ENCODE measurements at regions not wholly inside any gene's neighbourhood (a gene's known extent, or its start where the extent isn't known, plus 50 kb on each side); places are given as distances from the start of the nearest gene placed in this dataset.
"Not testable (repeated sequence)": the region's sequence is repeated elsewhere in the genome, so short reads cannot be mapped to it uniquely, and the experiment has no call there.

DNA sequence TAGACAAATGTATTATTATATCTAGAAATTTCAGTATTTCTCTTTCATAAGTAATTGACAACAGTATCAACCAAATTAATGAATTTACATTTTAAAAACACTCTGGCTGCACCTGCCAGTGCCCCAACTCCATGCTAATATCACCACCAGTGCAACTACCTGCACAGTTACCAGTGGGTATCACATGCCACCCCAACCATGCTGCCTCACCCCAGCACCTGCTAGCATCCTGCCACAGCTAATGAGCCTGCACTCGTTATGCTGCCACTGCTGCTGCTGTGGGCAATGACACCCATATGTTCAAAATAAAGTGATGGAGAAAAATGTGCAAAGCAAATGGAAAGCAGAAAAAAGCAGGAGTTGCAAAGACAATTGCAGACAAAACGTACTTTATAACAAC lies 855.9 kb upstream of the MANEA start:
- H3K36me3 Mint-ChIP-seq (ENCODE audit: low read depth, unreplicated experiment): no peaks in the 10 kb centered on the region

DNA sequence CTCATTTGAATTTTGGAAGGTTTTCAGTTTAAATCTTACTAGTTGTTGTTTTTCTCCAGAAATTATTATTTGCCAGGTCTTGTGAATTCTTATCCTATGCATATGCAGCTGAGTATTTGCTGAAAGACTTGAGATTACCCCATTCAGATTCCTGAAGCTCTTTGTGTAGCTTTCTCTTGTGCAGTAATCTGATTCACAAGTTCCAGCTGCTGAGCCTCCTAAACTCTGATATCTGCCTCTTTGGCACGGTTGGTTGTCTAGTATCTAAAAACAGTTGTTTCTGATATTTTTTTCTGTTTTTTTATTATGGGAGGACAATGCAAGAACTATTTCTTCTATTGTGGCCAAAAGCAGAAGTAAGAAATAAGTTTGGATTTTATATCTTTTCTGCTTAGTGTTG lies 863.9 kb upstream of the MANEA start:
- Histone ChIP-seq H3K9me3 (ENCODE audit: insufficient read depth, low read depth, low read length) (no peaks in the 10 kb centered on the region), H3K36me3 (ENCODE audit: insufficient read depth, low read length) (no peaks in the 10 kb centered on the region), H3K79me2 (ENCODE audit: insufficient read depth, low read length) (no peaks in the 10 kb centered on the region), H3K4me2 (ENCODE audit: low read length) (no peak overlapping the region), H3K9ac (ENCODE audit: low read length) (no peak overlapping the region), H2AFZ (ENCODE audit: low read depth, low read length) (no peak overlapping the region), H4K20me1 (ENCODE audit: insufficient read depth, low read length) (no peaks in the 10 kb centered on the region), H3K27ac (ENCODE audit: low read depth, low read length) (no peak overlapping the region), H3K27me3 (ENCODE audit: insufficient read depth, low read length) (no peaks in the 10 kb centered on the region), H3K4me1 (ENCODE audit: insufficient read depth, low read length) (no peaks in the 10 kb centered on the region), H3K4me3 (ENCODE audit: insufficient read depth, low read depth, low read length) (no peak overlapping the region)
- DNase-seq (ENCODE audit: low read depth) (no peak), FAIRE-seq (no peak)
- TF ChIP-seq EZH2 (IDR thresholded peaks at IDR 0.05; ENCODE audit: insufficient read depth, low read length): no peak
- TF ChIP-seq, protein P1, sequence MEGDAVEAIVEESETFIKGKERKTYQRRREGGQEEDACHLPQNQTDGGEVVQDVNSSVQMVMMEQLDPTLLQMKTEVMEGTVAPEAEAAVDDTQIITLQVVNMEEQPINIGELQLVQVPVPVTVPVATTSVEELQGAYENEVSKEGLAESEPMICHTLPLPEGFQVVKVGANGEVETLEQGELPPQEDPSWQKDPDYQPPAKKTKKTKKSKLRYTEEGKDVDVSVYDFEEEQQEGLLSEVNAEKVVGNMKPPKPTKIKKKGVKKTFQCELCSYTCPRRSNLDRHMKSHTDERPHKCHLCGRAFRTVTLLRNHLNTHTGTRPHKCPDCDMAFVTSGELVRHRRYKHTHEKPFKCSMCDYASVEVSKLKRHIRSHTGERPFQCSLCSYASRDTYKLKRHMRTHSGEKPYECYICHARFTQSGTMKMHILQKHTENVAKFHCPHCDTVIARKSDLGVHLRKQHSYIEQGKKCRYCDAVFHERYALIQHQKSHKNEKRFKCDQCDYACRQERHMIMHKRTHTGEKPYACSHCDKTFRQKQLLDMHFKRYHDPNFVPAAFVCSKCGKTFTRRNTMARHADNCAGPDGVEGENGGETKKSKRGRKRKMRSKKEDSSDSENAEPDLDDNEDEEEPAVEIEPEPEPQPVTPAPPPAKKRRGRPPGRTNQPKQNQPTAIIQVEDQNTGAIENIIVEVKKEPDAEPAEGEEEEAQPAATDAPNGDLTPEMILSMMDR (IDR thresholded peaks at IDR 0.05; ENCODE audit: insufficient read depth, low read depth, low read length): no peak
- Mint-ChIP-seq H3K4me3 (ENCODE audit: unreplicated experiment) (no peak overlapping the region), H3K36me3 (ENCODE audit: low read depth, unreplicated experiment) (no peaks in the 10 kb centered on the region), H3K27ac (ENCODE audit: unreplicated experiment) (no peak overlapping the region), H3K27me3 (ENCODE audit: low read depth, unreplicated experiment) (no peaks in the 10 kb centered on the region), H3K4me1 (ENCODE audit: low read depth, unreplicated experiment) (no peaks in the 10 kb centered on the region), H3K9me3 (ENCODE audit: unreplicated experiment) (no peaks in the 10 kb centered on the region)

More for the DNA sequence above, 855.9 kb upstream of the MANEA start:
- Histone ChIP-seq H3K4me1 (ENCODE audit: insufficient read depth, low read length) (no peaks in the 10 kb centered on the region), H2AFZ (ENCODE audit: low read depth, low read length) (no peak overlapping the region), H3K27me3 (ENCODE audit: insufficient read depth, low read length) (no peaks in the 10 kb centered on the region), H3K9ac (ENCODE audit: low read length) (no peak overlapping the region), H4K20me1 (ENCODE audit: insufficient read depth, low read length) (no peaks in the 10 kb centered on the region), H3K79me2 (ENCODE audit: insufficient read depth, low read length) (no peaks in the 10 kb centered on the region), H3K9me3 (ENCODE audit: insufficient read depth, low read depth, low read length) (no peaks in the 10 kb centered on the region), H3K36me3 (ENCODE audit: insufficient read depth, low read length) (no peaks in the 10 kb centered on the region), H3K4me2 (ENCODE audit: low read length) (no peak overlapping the region), H3K4me3 (ENCODE audit: insufficient read depth, low read depth, low read length) (no peak overlapping the region), H3K27ac (ENCODE audit: low read depth, low read length) (no peak overlapping the region)
- no peak for TF ChIP-seq EZH2 (IDR thresholded peaks at IDR 0.05; ENCODE audit: insufficient read depth, low read length)
- TF ChIP-seq, protein P1 (IDR thresholded peaks at IDR 0.05; ENCODE audit: insufficient read depth, low read depth, low read length): no peak
- no peaks in the 10 kb centered on the region for H3K4me1 Mint-ChIP-seq (ENCODE audit: low read depth, unreplicated experiment)
- H3K27me3 Mint-ChIP-seq (ENCODE audit: low read depth, unreplicated experiment): no peaks in the 10 kb centered on the region
- no peak overlapping the region for H3K27ac Mint-ChIP-seq (ENCODE audit: unreplicated experiment)
- no peak for FAIRE-seq
- H3K4me3 Mint-ChIP-seq (ENCODE audit: unreplicated experiment): no peak overlapping the region
- peaks cover 1% of the 10 kb centered on the region for H3K9me3 Mint-ChIP-seq (ENCODE audit: unreplicated experiment)
- DNase-seq (ENCODE audit: low read depth): no peak

DNA sequence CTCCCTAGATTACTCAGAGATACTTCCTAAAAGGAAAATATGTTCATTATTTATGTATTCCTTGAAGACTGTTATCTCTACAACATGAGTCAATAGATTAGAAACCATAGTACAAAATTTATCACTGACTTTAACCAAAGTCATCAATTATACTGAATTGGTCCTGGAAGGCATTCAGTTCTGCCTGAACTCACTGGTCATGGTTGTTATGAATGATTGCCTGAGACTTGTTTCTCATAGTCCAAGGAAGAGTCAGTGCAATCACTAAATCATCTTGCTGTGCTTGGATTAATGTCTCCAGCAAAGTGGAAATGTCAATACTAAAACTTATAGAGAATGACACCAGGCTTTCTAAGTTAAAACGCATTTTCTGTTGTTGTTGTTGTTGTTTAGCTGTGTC lies 878.6 kb upstream of the MANEA start:
- no peak overlapping the region for H3K4me3 ChIP-seq (ENCODE audit: insufficient read depth, low read depth, low read length)
- no peak for TF ChIP-seq EZH2 (IDR thresholded peaks at IDR 0.05; ENCODE audit: insufficient read depth, low read length)
- TF ChIP-seq, protein P1 (IDR thresholded peaks at IDR 0.05; ENCODE audit: insufficient read depth, low read depth, low read length): no peak

DNA sequence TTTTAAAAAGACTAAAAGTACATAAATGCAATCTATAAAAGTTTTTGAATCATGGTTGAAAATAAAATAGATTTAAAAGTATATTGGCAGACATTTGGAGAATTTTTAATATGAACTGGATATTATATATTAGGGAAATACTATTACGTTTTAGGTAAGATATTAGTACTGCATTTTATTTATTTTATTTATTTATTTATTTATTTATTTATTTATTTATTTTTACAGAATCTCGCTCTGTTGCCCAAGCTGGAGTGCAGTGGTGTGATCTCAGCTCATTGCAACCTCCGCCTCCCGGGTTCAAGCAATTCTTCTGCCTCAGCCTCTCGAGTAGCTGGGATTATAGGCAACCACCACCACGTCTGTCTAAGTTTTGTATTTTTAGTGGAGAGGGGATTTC lies 890.1 kb upstream of the MANEA start:
- not testable (repeated sequence) for H3K9me3 ChIP-seq (ENCODE audit: insufficient read depth, low read depth, low read length); FAIRE-seq; H3K27me3 Mint-ChIP-seq (ENCODE audit: low read depth, unreplicated experiment); H3K27ac ChIP-seq (ENCODE audit: low read depth, low read length); DNase-seq (ENCODE audit: low read depth); H3K4me3 ChIP-seq (ENCODE audit: insufficient read depth, low read depth, low read length); H4K20me1 ChIP-seq (ENCODE audit: insufficient read depth, low read length); H3K4me2 ChIP-seq (ENCODE audit: low read length); H3K27me3 ChIP-seq (ENCODE audit: insufficient read depth, low read length); H3K9ac ChIP-seq (ENCODE audit: low read length); H3K36me3 ChIP-seq (ENCODE audit: insufficient read depth, low read length); H3K9me3 Mint-ChIP-seq (ENCODE audit: unreplicated experiment); H3K36me3 Mint-ChIP-seq (ENCODE audit: low read depth, unreplicated experiment); H2AFZ ChIP-seq (ENCODE audit: low read depth, low read length); H3K27ac Mint-ChIP-seq (ENCODE audit: unreplicated experiment); H3K4me1 Mint-ChIP-seq (ENCODE audit: low read depth, unreplicated experiment); H3K4me3 Mint-ChIP-seq (ENCODE audit: unreplicated experiment); H3K79me2 ChIP-seq (ENCODE audit: insufficient read depth, low read length); H3K4me1 ChIP-seq (ENCODE audit: insufficient read depth, low read length)

More for the DNA sequence above, 878.6 kb upstream of the MANEA start:
- DNase-seq (ENCODE audit: low read depth) (no peak), FAIRE-seq (no peak)
- Histone ChIP-seq H3K9ac (ENCODE audit: low read length) (no peak overlapping the region), H2AFZ (ENCODE audit: low read depth, low read length) (no peak overlapping the region), H3K79me2 (ENCODE audit: insufficient read depth, low read length) (no peaks in the 10 kb centered on the region), H4K20me1 (ENCODE audit: insufficient read depth, low read length) (no peaks in the 10 kb centered on the region), H3K9me3 (ENCODE audit: insufficient read depth, low read depth, low read length) (no peaks in the 10 kb centered on the region), H3K27ac (ENCODE audit: low read depth, low read length) (no peak overlapping the region), H3K4me1 (ENCODE audit: insufficient read depth, low read length) (no peaks in the 10 kb centered on the region), H3K4me2 (ENCODE audit: low read length) (no peak overlapping the region), H3K27me3 (ENCODE audit: insufficient read depth, low read length) (no peaks in the 10 kb centered on the region), H3K36me3 (ENCODE audit: insufficient read depth, low read length) (no peaks in the 10 kb centered on the region)
- Mint-ChIP-seq H3K9me3 (ENCODE audit: unreplicated experiment) (no peaks in the 10 kb centered on the region), H3K27me3 (ENCODE audit: low read depth, unreplicated experiment) (no peaks in the 10 kb centered on the region), H3K4me3 (ENCODE audit: unreplicated experiment) (no peak overlapping the region), H3K36me3 (ENCODE audit: low read depth, unreplicated experiment) (no peaks in the 10 kb centered on the region), H3K27ac (ENCODE audit: unreplicated experiment) (no peak overlapping the region), H3K4me1 (ENCODE audit: low read depth, unreplicated experiment) (no peaks in the 10 kb centered on the region)

Measured in astrocyte (in vitro differentiated cells and primary cell).